Panc1 (cell line): ENCODE measurements at regions not wholly inside any gene's neighbourhood (a gene's known extent, or its start where the extent isn't known, plus 50 kb on each side); places are given as distances from the start of the nearest gene placed in this dataset.

Experiments
- ATAC-seq: fragments of 200-7000 bp; cut with Tn5 transposase; 2 replicates; pipeline ENCODE4 v1.9.1; 2020; ENCODE audit warnings: mild to moderate bottlenecking, moderate library complexity
- BruUV-seq: library from RNA; stranded (reverse); fragments of 400-500 nt; replicated peaks from 2 replicates; lab custom pipeline; 2021; lab: Mats Ljungman, UMichigan
- CTCF ChIA-PET: fragments of 300-600 bp; sonication (Branson Sonifier 250); formaldehyde crosslinking; loops from one replicate; lab custom pipeline; 2022; ENCODE audit warnings: antibody characterized with exemption; lab: Charles Lee
- POLR2A ChIA-PET: fragments of 300-600 bp; sonication (Branson Sonifier 250); formaldehyde crosslinking; loops from one replicate; lab custom pipeline; 2022; ENCODE audit warnings: antibody characterized with exemption; lab: Charles Lee
- DNase-seq: peaks from one replicate; pipeline ENCODE4 v3.0.0-alpha.2; 2010; ENCODE audit warnings: low read depth, low spot score
- H3K27ac ChIP-seq: 2 replicates; pipeline ENCODE4 v1.5.1; 2011; ENCODE audit warnings: mild to moderate bottlenecking, low read length, inconsistent platforms
- H3K27me3 ChIP-seq: fragments of 200-500 bp; sonication (Bioruptor generic); 2 replicates; pipeline ENCODE4 v1.6.0; 2014; ENCODE audit warnings: low read length, inconsistent platforms; ENCODE audit not compliant: control insufficient read depth, insufficient read depth
- H3K36me3 ChIP-seq: fragments of 200-500 bp; sonication (Bioruptor generic); 2 replicates; pipeline ENCODE4 v1.5.1; 2014; ENCODE audit warnings: inconsistent platforms, mild to moderate bottlenecking, low read length, moderate library complexity; ENCODE audit not compliant: control insufficient read depth, insufficient read depth
- H3K4me1 ChIP-seq: 2 replicates; pipeline ENCODE4 v1.5.1; 2011; ENCODE audit warnings: inconsistent platforms, mild to moderate bottlenecking, low read length, moderate library complexity; ENCODE audit not compliant: control insufficient read depth, insufficient read depth
- H3K4me3 ChIP-seq, 2 experiments: 2 replicates each; pipeline ENCODE4 v1.5.1; 2011 to 2012; ENCODE audit warnings: low read depth in 2 of 2, low read length in 2 of 2, mild to moderate bottlenecking in 2 of 2, inconsistent platforms in 1 of 2, moderate library complexity in 1 of 2
- H3K9me3 ChIP-seq: fragments of 200-500 bp; sonication (Bioruptor generic); 2 replicates; pipeline ENCODE4 v1.5.1; 2014; ENCODE audit warnings: low read depth, mild to moderate bottlenecking, inconsistent platforms, low read length, moderate library complexity; ENCODE audit not compliant: control insufficient read depth, insufficient read depth
- CTCF ChIP-seq: fragments of 450-650 bp; IDR thresholded peaks from 2 replicates; pipeline ENCODE4 v1.5.1; 2017; ENCODE audit warnings: mild to moderate bottlenecking
- POLR2AphosphoS5 ChIP-seq: IDR thresholded peaks from 2 replicates; pipeline ENCODE4 v1.6.1; 2012; ENCODE audit warnings: mild to moderate bottlenecking, low read depth, low read length, moderate library complexity
- REST ChIP-seq, 2 experiments: IDR thresholded peaks; 2 replicates each; pipeline ENCODE4 v1.6.1; 2011 to 2012; ENCODE audit warnings: low read depth in 2 of 2, control low read depth in 1 of 2, low read length in 1 of 2, mild to moderate bottlenecking in 1 of 2, moderate library complexity in 1 of 2; ENCODE audit not compliant: insufficient read depth in 1 of 2
- SIN3A ChIP-seq: IDR thresholded peaks from 2 replicates; pipeline ENCODE4 v1.6.1; 2012; ENCODE audit warnings: low read depth, mild to moderate bottlenecking, low read length, moderate library complexity, borderline replicate concordance; ENCODE audit not compliant: insufficient read depth
- TCF7L2 ChIP-seq: IDR thresholded peaks from 2 replicates; pipeline ENCODE4 v1.6.1; 2011; ENCODE audit warnings: mild to moderate bottlenecking, low read depth, low read length, inconsistent platforms
- in situ Hi-C: cut with HindIII; loops from 2 replicates; pipeline ENCODE4 v1.10.0; 2016; ENCODE audit warnings: low sequenced_read_pairs, low pct_unique_long_range_greater_than_20kb
- intact Hi-C: fragments of 100-400 bp; cut with micrococcal nuclease; formaldehyde crosslinking; loops from one replicate; pipeline ENCODE4 v1.10.0; 2022; ENCODE audit not compliant: unreplicated experiment

- POLR2A ChIA-PET = no interaction called here
- no peak overlapping the region for H3K27ac ChIP-seq
- CTCF ChIA-PET = no interaction called here
- no peak overlapping the region for H3K4me3 ChIP-seq
- H3K36me3 ChIP-seq = no peaks in the 10 kb centered on the region
- intact Hi-C loops (no loop called here), in situ Hi-C loops (no loop called here)
- TF ChIP-seq POLR2AphosphoS5 (no peak), TCF7L2 (no peak), CTCF (no peak), SIN3A (no peak), REST (IDR thresholded peaks at IDR 0.05; ENCODE audit: insufficient read depth in 1 of 2, low read depth in 2 of 2, low read length in 1 of 2) (no peak)
- no peak for DNase-seq
- H3K9me3 ChIP-seq = no peaks in the 10 kb centered on the region
- H3K27me3 ChIP-seq = no peaks in the 10 kb centered on the region
- BruUV-seq = no TSS peak
- no peak for ATAC-seq
- H3K4me1 ChIP-seq = no peaks in the 10 kb centered on the region
These were observed 274.5 kb upstream of the NBEA start for GRCh38 chr13:34667286-34668218.

GRCh38 chr13:34671137-34671536 is 270.9 kb upstream of the NBEA start:
- H3K4me3 ChIP-seq = no peak overlapping the region
- no peak overlapping the region for H3K27ac ChIP-seq
- no peaks in the 10 kb centered on the region for H3K27me3 ChIP-seq
- POLR2A ChIA-PET = no interaction called here
- no peaks in the 10 kb centered on the region for H3K9me3 ChIP-seq
- CTCF ChIA-PET = no interaction called here
- TF ChIP-seq POLR2AphosphoS5 (no peak), REST (IDR thresholded peaks at IDR 0.05; ENCODE audit: insufficient read depth in 1 of 2, low read depth in 2 of 2, low read length in 1 of 2) (no peak), TCF7L2 (no peak), SIN3A (no peak)
- BruUV-seq = no TSS peak
- in situ Hi-C loops (no loop called here), intact Hi-C loops (no loop called here)
- no peaks in the 10 kb centered on the region for H3K4me1 ChIP-seq
- no peaks in the 10 kb centered on the region for H3K36me3 ChIP-seq
- DNase-seq (no peak), ATAC-seq (no peak)
